OCI-LY1 (cell line): ENCODE measurements at regions not wholly inside any gene's neighbourhood (a gene's known extent, or its start where the extent isn't known, plus 50 kb on each side); places are given as distances from the start of the nearest gene placed in this dataset.

Experiments
- EZH2 ChIP-seq: fragments of 200-600 bp; sonication (generic), shearing (Covaris generic); IDR thresholded peaks from 2 replicates; pipeline ENCODE4 v1.8.0; 2017; ENCODE audit warnings: borderline replicate concordance, mixed run types, mild to moderate bottlenecking, antibody characterized with exemption, low read length, moderate library complexity, mixed read lengths
- TF ChIP-seq, protein P1 (sequence below): fragments of 200-600 bp; sonication (generic), shearing (Covaris generic); IDR thresholded peaks from 2 replicates; pipeline ENCODE4 v1.5.1; 2017; ENCODE audit warnings: mild to moderate bottlenecking, antibody characterized with exemption, low read length, moderate library complexity, mixed read lengths

DNA sequence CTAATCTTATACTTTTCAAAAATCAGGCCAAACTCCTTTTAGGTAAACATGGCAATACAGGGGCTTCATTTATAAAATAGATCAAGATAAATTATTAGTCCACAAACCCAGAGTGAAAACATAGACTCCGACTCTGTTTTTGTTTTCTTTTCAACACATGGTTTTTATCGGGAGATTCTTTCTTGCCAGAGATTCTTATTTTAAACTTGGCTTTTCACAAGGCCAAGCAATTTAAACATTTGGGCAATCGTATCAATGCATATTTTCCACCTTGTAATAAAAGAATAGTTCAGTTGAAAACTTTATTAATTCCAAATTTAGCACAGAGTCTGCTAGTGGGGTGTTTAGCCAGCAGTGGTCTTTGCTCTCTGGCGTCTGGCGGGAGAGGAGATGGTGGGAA, 71.9 kb downstream of the SOX11 start:
- TF ChIP-seq, protein P1, sequence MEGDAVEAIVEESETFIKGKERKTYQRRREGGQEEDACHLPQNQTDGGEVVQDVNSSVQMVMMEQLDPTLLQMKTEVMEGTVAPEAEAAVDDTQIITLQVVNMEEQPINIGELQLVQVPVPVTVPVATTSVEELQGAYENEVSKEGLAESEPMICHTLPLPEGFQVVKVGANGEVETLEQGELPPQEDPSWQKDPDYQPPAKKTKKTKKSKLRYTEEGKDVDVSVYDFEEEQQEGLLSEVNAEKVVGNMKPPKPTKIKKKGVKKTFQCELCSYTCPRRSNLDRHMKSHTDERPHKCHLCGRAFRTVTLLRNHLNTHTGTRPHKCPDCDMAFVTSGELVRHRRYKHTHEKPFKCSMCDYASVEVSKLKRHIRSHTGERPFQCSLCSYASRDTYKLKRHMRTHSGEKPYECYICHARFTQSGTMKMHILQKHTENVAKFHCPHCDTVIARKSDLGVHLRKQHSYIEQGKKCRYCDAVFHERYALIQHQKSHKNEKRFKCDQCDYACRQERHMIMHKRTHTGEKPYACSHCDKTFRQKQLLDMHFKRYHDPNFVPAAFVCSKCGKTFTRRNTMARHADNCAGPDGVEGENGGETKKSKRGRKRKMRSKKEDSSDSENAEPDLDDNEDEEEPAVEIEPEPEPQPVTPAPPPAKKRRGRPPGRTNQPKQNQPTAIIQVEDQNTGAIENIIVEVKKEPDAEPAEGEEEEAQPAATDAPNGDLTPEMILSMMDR = no peak
- no peak for TF ChIP-seq EZH2
